ENCODE measurements at regions not wholly inside any gene's neighbourhood (a gene's known extent, or its start where the extent isn't known, plus 50 kb on each side); places are given as distances from the start of the nearest gene placed in this dataset.

DNA sequence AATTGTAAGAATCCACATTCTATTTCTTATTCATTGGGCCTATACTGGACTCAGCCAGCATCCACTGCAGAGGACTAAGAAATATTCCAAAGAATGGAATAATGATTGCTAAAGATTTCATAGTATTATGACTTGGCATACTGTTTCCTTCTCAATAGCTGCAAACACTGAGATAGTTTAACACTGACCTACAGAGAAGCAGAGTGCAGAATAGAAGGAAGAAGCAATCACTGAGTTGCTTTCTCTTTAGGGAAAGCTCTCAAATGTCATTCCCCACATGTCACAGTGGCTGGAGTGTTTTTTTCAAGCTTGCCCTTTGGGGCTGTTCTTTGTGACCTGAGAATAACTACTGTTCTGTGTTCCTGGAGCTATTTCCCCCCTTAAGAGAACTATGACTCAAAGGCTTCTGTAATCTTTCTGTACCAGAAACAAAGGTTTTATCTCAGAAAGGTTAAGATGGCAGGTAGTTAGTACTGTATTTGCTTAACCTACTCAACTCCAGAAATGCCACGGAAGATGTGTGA is 243.6 kb upstream of the LUZP2 start:
- TF ChIP-seq, protein P1, sequence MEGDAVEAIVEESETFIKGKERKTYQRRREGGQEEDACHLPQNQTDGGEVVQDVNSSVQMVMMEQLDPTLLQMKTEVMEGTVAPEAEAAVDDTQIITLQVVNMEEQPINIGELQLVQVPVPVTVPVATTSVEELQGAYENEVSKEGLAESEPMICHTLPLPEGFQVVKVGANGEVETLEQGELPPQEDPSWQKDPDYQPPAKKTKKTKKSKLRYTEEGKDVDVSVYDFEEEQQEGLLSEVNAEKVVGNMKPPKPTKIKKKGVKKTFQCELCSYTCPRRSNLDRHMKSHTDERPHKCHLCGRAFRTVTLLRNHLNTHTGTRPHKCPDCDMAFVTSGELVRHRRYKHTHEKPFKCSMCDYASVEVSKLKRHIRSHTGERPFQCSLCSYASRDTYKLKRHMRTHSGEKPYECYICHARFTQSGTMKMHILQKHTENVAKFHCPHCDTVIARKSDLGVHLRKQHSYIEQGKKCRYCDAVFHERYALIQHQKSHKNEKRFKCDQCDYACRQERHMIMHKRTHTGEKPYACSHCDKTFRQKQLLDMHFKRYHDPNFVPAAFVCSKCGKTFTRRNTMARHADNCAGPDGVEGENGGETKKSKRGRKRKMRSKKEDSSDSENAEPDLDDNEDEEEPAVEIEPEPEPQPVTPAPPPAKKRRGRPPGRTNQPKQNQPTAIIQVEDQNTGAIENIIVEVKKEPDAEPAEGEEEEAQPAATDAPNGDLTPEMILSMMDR (IDR thresholded peaks at IDR 0.05; ENCODE audit: low read depth, low read length, poor library complexity, severe bottlenecking), result no peak
- no peak for TF ChIP-seq EZH2phosphoT487 (IDR thresholded peaks at IDR 0.05; ENCODE audit: borderline replicate concordance, low read length)

All from DOHH2 (cell line).